GM19397 (cell line): ENCODE measurements at regions not wholly inside any gene's neighbourhood (a gene's known extent, or its start where the extent isn't known, plus 50 kb on each side); places are given as distances from the start of the nearest gene placed in this dataset.
"Not testable (repeated sequence)": the region's sequence is repeated elsewhere in the genome, so short reads cannot be mapped to it uniquely, and the experiment has no call there.

Experiments
- ATAC-seq: cut with Tn5 transposase; IDR thresholded peaks from one replicate; pipeline ENCODE4 v1.9.1; 2021; ENCODE audit warnings: mild to moderate bottlenecking, moderate library complexity; ENCODE audit not compliant: unreplicated experiment

DNA sequence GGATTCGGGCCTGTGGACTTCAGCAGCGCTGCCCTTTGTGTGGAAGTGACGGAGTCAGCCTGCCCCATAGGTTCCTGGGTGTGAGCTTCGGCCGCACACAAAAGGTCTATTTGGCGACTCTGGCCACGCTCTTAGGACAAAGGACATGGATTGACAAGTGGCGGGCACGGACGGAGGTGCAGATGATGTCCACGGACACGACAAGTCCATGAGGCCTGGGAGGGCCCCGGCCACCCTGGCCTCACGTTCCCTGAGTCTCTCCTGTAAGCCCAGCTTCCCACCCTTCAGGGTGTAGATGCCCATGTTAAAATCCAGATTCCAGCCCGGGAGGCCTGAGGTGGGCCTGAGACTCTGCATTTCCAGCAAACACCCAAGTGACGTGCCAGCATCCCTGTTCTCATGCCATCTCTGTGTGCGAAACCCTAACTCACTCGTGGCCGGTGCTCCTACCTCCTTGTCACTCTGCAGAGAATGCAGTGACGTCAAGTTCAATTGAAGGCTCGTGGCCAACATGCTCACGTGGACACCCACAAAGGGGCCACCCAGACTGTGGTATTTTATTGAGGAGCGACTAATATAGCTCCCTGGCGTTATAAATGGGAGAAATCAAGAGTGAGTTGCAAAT is 111.7 kb downstream of the RTP5 start:
- no peak for ATAC-seq

DNA sequence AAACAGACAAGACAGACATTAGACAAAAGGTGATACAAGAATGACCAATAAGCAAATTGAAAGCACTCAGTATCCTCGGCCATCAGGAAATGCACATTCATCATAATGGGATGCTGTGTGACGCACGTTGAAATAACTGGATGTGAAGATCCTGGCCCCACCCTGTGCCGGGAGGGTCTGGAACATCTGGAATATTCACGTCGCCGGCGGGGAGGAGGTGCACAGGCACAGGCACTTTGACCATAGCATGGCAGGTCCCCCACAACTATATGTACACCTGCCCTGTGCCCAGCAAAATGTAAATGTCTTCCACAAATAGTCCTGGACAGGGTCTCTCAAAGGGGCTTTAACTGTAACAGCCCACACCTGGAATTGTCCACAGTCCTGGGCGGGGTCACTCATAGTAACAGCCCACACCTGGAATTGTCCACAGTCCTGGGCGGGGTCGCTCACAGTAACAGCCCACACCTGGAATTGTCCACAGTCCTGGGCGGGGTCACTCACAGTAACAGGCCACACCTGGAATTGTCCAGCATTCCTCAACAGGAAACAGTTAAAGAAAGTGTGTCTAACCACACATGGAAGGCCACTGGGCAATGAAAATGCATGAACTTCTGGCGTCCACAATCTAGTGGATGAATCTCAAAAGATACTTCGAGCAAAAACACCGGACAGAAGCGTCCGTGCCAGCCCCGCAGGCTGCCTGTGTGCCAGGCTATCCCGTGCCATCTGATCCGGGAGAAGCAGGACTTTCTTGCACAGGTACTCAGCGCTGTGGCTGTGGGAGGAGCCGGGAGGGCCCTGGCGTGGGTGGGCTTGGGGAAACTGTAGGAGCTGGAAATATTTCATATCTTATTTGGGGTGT is 113.4 kb downstream of the RTP5 start:
- no peak for ATAC-seq

DNA sequence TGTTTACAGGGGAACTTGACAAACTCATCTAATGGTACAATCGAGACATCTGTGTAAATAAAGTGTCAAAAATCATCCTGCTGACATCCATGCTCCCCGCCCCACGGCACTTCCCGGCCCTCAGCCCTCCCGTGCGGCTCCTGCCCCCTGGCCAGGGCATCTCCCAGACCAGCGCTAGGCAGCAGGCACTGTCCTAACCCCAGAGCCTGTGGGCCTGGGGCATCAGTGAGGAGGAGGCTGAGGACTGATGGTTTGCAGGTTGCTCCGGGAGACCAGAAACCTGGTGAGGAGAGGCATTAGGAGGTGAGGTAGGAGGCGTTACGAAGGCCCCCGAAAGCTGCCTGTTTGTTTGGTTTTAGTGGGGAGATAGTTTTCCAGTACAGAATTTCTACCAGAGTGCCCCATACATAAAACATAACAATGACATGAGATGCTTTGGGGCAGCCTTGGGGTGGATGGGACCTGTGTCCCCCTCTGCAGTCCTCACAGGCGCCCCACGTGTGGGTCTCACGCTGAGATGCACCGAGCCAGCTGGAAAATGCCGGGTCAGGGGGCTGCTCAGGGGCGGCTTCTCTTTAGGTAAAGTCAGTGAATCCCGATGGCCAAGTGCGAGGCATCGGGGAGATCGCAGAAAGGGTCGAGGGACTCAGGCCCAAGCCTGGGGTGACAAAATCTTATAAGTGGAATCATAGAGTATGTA is 114.2 kb downstream of the RTP5 start:
- no peak for ATAC-seq

DNA sequence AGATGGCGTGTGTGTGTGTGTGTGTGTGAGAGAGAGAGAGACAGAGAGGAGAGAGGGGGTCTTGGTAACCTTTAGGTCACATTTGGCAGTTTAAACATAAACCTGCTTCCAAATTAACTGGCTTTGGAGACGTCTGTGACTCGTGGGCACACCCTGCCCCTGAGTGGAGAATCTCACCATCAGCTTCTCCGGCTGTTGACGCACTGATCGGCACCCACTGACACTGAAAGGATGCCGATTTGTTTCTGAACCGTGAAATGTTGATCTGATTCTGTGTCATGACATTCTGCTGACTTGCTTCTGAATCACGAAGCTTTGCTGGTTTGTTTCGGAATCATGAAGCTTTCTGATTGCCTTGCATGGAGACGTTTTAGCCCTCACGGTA is 114.7 kb downstream of the RTP5 start:
- no peak for ATAC-seq

DNA sequence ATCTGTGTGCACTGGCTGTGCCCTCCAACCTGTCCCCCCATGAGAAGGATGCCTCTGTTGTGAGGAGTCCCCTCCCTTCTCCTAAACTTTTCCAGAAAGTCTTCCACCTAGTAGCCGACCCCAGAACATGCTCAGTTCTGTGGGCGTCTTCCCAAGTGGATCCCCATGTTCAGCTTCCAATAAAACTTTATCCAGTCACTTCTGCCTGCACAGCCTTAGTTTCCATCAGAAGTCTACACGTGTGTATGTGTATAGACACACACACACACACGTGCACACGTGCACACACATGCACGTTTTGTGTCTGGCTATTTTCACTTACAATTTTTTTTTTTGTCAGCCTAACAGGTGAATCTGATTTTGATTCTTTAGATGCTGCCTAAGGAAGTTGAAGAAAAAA is 115.1 kb downstream of the RTP5 start:
- no peak for ATAC-seq

DNA sequence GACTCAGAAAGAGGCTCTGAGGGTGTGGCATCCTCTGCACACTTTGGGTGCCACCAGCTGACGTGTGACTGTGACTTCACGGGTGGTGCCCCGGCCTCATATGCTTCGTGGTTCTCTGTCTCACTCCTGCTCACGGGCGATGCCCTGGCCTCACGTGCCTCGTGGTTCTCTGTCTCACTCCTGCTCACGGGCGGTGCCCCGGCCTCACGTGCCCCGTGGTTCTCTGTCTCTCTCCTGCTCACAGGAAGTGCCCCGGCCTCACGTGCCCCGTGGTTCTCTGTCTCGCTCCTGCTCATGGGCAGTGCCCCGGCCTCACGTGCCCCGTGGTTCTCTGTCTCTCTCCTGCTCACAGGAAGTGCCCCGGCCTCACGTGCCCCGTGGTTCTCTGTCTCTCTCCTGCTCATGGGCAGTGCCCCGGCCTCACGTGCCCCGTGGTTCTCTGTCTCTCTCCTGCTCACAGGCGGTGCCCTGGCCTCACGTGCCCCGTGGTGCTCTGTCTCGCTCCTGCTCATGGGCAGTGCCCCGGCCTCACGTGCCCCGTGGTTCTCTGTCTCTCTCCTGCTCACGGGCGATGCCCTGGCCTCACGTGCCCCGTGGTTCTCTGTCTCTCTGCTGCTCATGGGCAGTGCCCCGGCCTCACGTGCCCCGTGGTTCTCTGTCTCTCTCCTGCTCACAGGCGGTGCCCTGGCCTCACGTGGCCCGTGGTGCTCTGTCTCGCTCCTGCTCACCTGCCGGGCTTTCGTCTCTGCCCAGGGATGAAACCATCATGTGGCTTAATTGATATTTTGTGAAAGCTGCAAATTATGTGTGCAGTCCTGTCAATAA is 115.8 kb downstream of the RTP5 start:
- not testable (repeated sequence) for ATAC-seq

DNA sequence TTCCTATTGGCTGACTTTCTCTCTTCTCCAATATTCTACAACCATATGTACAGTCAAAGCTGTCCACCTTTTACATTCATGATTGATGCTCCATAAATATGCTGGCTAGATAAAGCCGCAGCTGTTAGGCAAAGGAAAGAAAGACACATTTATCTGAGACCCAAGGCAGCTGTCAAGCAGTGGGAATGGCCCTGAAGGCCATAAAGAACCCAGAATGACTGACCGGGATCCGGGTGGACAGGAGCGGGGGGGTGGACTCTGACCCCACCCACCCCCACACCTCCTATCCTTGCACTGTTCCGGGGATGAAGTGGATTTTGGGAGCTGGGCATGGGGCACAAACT is 116.4 kb downstream of the RTP5 start:
- no peak for ATAC-seq

DNA sequence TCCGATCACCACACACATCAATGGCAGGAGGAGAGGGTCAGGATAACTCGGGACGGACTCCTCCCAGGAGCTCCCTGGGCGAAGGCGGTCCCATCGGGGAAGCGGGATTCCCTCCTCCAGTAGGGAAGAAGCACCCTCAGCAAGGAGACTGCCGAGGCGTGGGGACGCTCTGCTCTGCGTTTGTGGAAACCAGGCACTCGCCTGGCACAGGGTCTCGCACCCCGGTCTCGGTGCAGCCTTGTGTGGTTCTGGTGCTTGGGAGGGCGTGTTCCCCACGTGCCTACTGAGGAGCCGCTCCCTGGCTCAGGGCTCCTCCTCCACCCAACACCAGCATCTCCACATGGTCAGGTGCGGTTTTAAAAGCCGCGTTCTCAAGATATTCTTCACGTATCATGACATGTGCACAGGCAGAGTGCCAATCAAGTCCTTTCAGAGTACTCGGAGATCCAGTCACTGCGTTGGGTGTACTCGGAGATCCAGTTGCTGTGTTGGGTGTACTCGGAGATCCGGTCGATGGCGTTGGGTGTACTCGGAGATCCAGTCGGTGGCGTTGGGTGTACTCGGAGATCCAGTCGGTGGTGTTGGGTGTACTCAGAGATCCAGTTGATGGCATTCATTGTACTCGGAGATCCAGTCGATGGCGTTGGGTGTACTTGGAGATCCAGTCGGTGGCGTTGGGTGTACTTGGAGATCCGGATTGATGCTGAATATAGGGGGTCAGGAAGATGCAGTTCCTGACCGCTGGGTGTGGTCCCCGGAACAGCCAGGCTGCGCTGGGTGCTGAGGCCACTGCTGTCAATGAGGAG is 117.5 kb downstream of the RTP5 start:
- no peak for ATAC-seq

DNA sequence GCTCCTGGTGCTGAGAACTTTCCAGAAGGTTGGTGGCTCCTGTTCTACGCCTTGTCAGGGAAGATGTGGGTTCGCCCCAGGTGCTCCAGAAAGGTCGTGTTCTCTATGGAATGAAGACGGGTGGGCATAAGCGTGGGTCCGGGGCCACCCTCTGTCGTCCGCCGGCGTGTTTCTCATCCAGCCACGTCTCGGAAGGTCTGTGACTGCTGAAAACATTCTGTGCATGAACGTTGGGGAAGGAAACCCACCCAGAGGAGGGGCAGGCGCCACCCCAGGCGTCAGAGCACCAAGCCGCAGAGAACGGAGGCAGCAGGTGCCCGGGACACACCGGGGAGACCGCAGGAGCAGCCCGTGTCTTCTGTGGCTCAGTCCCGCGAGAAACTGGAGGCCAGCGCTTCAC is 118.2 kb downstream of the RTP5 start:
- ATAC-seq = no peak

DNA sequence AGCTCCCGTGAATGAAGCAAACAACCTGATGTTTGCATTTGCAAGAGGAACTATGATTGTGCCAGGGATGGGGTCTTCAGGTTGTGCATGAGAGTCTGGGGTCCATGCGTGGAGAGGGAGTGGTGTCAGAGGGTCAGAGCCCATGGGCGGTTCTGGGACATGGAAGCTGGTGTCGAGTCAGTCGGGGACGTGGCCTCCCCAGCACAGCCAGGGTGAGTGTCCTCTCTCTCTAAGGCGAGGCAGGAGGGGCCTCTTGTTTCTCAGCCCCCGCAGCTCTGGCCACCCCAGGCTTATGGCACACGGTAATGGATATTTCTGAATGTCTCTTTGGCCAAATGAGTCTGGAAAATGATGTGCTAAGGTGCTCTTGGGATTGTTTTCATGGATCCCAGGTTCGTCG is 118.6 kb downstream of the RTP5 start:
- no peak for ATAC-seq

DNA sequence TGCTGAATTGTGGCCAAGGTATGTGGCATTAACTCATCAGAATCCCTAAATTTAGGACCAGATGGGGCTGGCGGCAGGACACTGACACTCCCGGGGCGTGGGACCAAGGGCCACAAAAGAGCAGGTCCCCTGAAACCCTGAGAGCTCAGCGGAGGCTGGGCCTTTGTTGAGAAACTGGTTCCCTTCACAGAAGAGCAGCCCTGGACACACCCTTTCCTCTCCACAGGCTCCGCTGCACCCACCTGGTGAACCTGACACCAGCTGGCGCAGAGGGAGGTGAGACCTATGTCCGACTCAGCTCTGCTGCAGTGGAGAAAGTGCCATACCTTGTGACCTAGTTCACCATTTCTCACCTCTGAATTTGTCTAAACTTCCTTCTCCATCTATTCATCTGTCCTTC is 119.5 kb downstream of the RTP5 start:
- no peak for ATAC-seq

DNA sequence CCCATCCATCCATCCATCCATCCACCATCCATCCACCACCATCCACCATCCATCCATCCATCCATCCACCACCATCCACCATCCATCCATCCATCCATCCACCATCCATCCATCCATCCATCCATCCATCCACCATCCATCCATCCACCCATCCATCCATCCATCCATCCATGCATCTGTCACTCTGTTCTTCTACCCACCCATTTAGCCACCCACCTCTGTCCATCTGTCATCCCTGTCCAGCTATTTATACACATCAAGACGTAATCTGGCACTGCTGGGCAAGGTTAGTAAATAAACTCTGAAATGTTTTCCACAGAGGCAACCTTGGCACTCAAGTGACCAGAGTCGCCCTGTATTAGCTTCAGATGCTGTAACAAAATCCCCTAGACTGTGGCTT is 120.9 kb downstream of the RTP5 start:
- no peak for ATAC-seq

DNA sequence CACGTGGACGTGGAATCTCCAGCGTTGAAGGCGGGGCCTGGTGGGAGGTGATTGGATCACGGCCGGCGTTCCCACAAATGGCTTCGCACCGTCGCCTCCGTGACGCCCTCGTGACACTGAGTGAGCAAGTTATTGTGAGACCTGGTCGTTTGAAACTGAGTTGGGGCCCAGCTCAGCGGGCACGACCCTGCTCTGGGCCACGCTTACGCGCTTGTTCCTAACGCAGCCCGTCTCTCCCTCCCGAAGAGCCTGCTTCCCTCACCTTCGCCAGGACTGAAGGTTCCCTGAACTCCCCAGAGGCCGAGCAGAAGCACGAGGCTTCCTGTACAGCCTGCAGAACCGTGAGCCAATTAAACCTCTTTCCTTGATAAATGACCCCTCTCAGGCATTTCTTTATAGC is 121.8 kb downstream of the RTP5 start:
- ATAC-seq = no peak

DNA sequence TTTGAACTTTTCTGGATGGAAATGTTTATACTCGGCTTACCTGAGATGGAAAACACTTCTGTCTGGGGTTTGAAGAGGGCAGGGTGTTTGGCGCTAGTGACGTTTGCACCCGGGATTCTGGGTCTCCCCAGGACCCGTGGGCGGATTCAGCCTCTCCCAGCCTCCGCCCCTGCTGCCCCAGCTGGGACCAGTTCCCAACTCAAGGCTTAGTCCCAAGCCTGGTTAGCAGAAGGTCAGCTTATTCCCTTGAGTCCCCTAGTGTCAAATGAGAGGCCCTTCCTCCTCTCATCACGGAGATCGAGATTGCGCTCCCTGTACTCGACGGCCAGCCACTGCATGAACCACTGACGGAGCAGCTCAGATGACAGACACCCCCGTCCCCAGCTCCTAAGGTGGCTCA is 123.2 kb downstream of the RTP5 start:
- ATAC-seq = no peak

DNA sequence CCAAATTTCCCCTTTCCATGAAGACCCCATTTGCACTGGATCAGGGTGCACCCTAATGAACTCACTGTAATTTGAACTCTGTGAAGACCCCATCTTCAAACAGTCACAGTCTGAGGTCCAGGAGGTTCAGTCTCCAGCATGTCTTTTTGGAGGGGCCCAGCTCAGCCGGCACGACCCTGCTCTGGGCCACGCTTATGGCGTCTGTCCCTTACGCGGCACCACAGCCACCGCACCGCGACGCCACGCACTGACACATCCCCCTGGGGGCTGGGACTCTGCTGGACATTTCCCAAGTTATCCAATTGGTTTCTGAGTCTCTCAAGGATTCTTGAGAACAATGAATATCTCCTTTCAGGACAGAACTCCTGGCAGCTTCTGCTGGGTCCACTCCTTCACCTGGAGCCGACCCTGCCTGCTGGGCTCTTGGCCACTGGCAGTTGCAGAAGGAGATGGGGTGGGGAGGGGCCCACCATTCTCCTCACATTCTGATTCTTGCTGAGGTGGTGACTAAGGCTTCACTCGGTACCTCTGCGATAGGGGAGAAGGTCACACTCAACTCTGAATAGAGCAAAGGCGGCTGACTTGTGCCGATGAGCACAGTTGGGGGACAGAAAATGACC is 124.0 kb downstream of the RTP5 start:
- no peak for ATAC-seq

DNA sequence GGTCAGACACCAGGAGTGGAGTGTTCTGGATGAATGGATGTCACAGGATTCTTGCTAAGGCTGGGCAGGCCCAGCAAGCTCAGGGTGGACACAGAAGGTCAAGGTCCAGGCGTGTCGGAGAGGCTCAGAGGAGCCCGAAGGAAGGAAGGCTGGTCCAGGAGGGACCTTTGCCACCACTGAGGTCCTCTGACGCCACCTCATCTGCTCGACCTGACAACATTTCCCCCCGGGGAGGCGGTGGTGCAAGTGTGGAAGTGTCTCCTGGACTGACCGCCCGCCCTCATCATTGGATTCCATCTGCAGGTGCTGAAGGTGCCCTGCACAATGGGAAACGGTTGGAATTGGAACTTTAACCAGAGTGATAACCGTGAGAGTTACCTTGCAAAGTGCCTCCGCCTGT is 124.6 kb downstream of the RTP5 start:
- ATAC-seq = no peak

DNA sequence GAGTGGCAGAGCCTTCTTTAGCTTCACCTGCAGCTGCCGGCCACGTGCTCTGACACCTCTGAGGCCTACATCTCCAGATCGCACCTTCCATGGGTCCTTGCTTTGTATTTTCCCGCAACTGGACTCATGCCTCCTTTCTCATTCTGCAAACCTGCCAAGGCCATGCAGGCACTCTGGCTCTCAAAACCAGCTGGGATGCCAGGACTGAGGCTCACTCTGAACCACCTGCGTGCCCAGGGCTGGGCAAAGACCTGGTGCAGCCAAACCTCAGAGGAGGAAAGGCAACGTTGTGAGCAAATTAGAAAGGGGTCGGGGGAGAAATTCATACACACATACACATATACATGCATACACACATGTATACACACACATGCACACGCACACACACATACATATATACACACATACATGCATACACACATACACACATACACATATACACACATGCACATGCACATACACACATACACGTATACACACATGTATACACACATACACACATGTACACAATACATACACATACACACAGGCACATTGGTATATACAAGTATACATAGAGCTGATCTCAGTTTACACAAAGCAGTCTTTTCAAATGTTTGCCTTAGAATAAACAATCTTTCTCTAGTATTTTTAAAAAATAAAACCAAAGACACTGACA is 125.2 kb downstream of the RTP5 start:
- ATAC-seq = no peak

DNA sequence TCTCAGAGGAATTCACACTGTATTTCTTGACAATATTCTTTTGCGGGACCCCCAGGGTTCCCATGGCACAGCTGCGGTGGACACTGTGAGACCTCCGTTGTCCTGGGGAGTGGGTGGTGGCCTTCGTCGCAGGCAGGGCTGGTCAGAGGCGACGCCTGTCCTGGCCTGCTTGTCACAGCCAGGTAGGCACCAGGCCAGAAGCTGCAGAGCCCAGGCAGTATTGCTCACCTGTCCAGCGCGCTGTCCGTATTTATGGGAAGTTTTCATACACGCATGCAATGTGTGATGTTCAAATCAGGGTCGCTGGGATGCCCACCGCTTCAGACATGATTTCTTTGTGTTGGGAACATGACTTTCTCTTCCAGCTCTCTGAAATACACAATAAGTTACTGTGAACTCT is 126.6 kb downstream of the RTP5 start:
- no peak for ATAC-seq

DNA sequence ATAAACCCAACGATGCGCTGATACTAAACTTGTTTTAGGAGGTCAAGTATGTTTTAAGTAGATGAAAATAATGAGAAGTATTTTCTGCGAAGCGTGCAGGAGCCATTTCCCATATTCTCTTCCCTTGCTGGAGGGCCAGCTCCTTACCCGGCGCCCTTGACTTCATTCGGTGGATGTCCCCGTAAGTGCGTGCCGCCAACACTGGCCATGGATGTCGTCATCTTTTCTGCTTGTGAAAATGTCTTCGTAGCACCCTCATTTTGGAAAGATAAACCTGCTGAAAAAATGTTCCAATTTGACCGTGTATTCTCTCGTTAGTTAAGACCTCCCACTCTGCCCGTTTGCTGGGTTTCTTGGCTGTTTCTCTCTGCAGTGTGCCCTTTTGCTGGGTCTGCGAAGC is 127.5 kb downstream of the RTP5 start:
- ATAC-seq = no peak

DNA sequence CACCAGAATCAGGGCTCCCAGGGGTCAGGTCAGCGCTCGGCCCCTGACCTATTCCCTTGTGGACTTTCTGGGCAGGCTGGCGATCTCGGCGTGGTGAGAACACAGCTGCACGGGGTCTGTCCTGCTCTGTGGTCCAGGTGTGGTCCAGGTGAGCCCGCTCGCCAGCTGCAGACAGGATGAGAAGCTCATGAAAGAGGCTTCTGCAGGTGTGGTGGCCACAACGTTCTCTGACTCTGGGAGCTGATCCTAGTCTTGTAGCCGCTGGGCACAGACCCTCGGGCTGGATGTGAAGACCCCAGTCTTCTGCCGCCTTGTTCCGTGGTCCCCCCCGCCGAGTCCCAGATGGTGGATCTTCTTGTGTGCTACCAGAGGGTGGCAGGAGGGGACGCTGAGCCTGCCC is 129.7 kb downstream of the RTP5 start:
- no peak for ATAC-seq
